GM03348 (cell line): ENCODE measurements at regions not wholly inside any gene's neighbourhood (a gene's known extent, or its start where the extent isn't known, plus 50 kb on each side); places are given as distances from the start of the nearest gene placed in this dataset.
"Not testable (repeated sequence)": the region's sequence is repeated elsewhere in the genome, so short reads cannot be mapped to it uniquely, and the experiment has no call there.

ENCODE experiments used
- DNase-seq: peaks from one replicate; pipeline ENCODE4 v3.0.0; 2012; ENCODE audit warnings: low spot score

DNA sequence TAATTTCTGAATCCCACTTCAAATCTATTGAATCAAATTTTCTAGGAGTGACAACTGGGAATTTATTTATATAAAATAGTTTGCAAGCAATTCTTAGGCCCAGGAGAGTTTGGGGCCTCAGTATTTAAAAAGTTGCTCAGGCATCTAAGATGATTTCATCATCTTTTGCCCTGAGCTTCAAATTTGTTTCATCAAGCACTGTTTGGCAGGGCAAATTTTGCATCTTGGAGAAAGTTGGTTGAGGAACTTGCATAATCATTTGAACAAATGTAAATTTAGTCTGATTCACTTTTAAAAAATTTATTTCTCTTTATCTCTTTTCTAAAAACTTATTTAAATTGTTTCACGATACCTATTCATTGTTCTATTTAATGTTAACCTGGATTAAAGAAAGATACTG is 702.8 kb downstream of the SI start:
- DNase-seq, result peak; percentile 12

DNA sequence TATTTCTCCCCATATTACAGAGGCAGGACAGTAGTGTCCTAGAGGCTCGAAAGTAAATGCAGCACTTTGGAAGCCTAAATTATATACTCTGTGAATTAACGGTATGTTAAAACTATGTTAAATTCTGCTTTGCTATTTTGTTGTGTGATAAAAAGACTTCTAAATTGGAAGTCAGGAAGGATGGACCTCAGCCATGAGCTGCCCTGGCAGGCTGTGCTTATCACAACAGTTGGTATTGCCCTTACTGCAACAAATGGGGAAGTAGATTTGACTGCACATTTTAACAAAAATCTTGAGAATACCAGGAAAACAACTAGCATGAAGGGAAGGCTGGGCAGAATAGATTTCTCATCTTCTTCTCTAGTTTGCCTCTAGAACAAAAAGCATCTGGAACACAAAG is 706.6 kb downstream of the SI start:
- no peak for DNase-seq

DNA sequence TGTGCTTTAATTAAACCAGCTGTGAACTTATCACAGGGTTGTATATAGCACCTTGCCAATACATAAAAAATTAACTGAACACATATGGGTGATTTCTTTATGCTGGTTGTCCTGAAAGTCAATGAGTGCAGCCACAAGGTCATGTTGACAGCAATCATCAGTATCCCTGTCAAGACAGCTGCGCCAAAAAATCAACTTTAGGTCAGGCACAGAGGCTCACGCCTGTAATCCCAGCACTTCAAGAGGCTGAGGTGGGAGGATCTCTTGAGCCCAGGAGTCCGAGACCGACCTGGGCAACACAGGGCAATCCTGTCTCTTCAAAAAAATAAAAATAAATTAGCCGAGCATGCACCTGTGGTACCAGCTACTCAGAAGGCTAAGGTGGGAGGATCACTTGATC is 707.3 kb downstream of the SI start:
- no peak for DNase-seq

DNA sequence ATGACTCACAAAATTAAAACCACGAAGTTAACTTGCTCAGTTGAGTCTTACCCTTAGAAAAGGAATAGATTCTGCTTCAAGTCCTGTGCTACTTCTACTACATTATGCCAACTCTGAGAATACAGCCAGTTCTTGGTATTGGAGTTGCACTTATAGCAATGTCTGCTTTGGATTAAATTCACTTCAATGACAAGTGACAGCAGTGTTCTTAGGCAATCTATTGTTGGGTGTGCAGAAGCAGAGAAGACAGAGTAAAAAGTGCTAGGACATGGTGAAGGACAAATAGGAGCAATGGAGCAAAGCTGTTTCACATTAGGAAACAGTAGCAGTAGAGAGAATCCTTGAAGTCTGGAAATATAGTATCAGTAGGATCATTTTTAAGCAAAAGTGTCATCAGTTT is 713.1 kb downstream of the SI start:
- no peak for DNase-seq

DNA sequence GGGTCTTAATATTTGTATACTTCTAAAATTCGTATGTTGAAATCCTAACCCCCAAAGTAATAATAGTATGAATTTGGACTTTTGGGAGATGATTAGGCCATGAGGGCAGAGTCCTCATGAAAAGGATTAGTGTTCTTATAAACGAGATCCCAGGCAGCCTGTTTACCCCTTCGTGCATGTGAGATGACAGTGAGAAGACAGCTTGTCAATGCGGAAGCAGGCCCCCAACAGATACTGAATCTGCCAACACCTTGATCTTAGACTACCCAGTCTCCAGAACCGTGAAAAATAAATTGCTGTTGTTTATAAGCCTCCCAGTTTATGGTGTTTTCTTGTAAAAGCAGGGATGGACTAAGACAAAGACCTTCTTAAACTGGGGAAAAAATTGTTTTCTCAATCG is 714.2 kb downstream of the SI start:
- no peak for DNase-seq

DNA sequence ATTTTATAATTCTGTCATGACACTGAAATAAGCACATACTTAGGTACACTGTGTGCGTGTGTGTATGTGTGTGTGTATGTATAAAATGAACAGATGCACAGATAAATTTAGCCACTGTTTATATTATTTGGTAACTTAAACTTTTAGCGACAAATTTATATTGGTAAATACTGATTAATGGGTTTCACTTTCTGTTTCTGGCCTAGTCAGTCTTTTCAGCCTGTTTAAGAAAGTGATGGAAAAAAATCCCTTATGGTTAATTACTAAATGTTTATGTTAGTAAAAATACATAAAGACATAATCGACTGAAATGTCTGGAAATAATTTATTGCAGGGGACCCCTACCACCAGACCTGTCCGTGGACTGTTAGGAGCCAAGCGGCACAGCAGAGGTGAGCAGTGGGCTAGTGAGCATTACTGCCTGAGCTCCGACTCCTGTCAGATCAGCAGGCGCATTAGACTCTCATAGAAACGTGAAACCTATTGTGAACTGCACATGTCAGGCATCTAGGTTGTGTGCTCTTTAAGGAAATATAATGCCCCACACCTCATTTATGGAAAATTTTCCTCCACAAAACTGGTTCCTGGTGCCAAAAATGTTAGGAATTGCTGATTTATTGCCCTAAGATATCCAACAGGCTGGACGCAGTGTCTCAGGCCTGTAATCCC is 717.4 kb downstream of the SI start:
- no peak for DNase-seq

DNA sequence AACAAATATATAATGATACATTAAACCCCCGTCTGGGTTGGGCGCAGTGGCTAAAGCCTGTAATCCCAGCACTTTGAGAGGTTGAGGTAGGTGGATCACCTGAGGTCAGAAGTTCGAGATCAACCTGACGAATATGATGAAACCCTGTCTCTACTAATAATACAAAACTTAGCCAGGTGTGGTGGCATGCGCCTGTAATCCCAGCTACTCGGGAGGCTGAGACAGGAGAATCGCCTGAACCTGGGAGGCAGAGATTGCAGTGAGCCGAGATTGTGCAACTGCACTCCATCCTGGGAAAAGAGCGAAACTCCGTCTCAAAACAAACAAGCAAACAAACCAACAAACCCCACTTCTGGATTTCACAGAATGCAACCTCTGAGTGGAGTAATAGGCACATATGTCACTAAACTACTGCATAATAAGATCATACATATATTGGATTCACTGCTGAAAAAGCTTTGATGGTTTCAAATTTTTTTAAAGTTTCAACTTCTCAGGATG is 718.2 kb downstream of the SI start:
- DNase-seq, result no peak

DNA sequence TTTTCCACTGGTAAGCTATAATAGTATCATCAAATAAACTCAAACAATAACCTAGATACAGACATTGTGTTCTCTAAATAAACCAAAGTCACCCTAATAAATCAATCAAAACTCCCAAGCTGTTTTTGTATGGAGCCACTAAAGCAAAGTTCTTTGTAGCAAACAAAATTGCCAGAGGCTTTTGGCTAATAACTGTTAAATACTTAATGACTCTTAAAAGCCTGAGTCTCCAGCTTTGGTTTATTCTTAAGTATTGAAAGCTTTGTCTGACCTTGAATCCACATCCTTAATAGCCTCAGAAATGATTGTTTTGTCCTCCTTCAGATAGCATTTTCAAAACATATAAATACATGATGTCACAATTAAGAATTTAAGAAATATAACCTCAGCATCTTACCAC is 725.3 kb downstream of the SI start:
- no peak for DNase-seq

DNA sequence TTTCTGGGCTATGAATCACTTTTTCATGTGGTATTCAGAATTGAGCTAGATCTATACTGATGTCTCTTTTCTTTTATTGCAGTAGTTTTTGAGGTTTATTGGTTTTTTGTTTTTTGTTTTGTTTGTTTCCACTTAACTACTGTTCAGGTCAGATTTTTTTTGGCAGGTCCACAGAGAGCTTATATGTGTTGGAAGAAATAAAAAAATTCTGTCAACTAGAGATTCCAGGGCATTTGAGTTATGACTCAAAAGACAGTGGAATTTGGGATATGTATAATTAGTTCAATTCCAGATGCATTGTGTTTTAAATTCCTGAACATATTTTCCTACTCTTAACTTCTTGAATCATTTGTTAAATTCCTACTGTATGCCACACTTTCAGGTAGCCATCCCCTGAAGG is 727.2 kb downstream of the SI start:
- DNase-seq, result peak; percentile 10

DNA sequence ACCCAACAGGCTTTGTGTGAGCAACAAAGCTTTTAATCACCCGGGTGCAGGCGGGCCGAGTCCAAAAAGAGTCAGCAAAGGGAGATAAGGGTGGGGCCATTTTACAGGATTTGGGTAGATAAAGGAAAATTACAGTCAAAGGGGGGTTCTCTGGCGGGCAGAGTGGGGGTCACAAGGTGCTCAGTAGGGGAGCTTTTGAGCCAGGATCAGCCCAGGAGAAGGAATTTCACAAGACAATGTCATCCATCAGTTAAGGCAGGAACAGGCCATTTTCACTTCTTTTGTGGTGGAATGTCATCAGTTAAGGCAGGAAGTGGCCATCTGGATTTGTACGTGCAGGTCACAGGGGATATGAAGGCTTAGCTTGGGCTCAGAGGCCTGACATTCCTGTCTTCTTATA is 736.1 kb downstream of the SI start:
- DNase-seq, result not testable (repeated sequence)

DNA sequence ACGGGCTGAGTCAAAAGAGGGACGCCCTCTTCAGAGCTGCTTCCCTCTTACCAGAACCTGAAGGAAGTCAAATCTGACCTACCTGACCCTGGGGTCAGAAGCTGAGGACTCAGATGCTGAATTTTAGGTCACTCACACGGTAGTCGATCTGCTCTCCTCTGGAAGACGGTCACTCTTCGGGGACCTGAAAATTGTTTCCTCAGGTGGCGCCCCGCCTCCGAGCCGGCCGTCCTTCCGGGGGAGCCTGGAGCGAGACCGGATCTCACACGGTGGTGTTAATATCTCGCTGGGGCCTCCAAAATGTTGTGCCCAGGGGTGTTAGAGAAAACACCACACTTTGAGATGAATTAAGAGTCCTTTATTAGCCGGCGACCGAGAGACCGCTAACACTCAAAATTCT is 737.2 kb downstream of the SI start:
- DNase-seq, result no peak

DNA sequence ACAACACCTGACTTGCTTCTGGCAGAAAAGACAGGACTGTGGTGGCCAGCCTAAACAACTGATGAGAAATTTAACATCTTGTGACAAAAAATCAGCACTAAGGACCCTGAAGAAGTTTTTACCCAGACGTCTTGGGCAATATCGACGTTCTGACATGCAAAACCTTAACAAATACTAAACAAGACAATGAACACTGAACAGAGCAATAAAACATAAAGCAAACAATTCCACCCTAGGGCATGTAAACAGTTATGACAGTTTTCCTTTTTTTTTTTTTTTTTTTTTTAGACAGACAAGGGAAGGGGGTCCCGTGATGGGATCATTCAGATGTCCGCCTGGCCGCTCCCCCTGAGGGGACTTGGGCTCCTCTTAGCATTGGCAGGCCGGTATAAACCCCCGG is 738.0 kb downstream of the SI start:
- DNase-seq, result no peak

DNA sequence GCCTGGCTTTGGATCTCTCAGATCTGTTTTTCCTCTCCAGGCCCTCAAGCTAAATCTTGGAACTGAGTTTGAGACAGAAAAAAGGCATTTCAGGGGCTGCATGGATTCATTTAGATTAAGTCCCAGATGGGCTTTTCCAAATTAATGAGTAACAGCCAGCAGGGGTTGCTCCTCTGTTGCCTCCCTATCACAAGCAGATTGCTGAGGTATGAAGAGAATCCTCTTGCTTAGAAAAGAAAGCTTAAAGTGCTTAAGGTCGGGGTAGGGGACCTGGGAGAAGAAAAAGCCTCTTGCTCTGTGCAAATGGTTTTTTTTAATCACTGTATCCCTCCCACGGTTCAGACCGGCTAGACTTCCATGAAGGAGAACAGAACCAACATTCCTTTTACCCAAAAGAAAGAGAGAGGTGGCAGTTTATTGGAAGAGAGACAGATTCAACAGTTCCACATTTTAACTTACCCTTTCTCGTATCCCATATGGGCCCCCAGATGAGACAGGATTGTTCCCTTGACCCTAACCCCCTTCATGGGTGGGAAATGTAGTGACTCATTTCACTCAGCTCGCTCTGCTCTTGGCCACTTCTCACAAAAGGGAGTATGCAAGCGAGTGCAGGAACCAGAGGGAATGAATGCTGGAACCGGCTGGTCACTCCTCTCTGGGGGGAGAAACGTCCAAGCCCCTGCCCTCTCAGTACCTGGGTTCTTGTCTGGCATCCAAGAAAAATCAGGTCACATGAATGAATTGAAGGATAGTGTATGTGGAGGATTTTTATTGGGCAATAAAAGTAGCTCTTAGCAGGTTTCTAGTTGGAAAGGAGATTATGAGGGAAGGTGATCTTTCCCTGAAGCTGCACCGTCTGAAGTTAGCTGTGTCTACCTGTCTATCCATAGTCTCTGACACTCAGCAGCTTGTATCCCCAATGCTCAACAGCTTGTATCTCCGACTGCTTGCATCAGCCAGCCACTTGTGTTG is 745.2 kb downstream of the SI start:
- peak; percentile 9 for DNase-seq

DNA sequence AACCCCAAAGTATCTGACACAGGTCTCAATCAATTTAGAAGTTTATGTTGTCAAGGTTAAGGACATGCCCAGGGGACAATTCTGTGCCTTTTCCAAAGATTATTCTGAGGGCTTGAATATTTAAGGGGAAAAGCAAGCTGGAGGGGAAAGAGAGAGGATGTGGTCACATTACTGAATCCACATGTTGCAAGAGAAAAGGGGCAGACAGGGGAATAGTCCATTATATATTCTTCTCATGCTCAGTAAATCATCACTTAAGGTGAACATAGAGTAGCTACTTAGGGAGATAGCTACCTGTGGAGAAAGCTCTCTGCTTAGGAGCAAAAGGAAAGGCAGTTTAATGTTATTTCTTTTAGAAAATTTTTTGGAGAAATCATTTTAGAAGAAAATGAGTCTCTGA is 751.6 kb downstream of the SI start:
- no peak for DNase-seq

DNA sequence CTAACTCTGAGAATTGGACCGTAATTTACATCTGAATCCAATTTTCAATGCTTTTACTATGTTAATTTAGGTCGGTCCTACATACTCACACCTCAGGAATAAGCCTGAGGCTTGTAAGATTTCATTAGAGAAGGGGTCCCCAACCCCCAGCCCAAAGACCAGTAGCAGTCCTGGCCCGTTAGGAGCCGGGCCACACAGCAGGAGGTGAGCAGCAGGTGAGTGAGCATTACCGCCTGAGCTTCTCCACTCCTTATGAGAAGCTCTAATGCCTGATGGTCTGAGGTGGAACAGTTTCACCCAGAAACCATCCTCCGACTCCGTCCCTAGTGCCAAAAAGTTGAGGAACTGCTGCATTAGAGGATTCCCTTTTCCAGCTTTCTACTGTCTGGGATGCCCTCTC is 757.3 kb downstream of the SI start:
- DNase-seq, result no peak

DNA sequence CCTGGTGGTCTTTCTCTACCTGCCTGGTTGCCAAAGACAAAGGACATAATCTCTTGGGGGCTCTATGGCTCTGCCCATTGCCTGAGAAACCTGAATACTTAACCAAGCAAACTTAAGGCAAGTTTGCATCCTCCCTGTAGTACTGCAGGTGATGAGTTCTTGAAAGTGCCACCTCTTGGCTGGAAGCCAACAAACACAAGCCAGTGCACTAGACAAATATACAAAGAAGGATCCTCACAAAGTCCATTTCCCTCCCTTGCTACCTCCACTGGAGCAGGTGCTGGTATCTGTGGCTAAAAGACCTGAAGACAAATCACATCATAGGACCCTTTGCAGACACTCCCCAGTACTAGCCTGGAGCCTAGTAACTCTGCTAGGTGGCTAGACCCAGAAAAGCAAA is 772.3 kb downstream of the SI start:
- DNase-seq, result no peak

DNA sequence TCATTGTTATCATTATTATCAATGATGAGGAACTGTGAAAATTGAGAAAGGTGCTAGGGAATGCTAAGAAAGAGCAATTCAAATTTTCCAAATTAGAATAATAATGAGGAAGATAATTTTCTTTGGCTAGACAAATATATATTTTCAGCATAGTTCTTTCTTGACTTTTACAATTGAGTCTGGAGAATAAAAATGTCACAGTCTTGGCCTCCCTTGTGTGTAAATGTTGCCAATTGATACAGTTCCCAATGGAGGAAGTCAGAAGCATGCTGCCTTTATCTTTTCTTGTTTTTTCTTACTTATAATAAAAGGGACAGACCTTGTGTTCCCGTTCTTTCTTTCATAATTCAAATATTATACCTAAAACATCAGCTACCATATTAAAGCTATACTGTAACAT is 774.4 kb downstream of the SI start:
- no peak for DNase-seq

DNA sequence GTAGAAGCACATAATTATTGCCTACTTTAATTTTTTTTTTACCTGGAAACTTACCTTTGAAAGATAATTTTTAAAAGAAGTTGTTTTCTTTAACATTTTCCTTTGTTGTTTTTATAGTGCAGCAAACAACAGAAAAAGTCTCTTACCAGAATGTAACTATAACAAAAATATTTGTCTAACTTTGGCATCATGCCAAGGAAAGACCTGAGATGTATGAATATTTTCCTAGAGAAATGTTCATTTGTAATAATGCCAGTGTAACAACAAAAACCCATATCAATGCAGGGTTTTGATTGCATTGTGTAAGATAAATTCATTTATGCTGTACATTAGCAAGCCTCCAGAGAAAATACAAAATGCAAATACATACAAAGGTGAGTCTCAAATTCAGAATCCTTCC is 775.7 kb downstream of the SI start:
- no peak for DNase-seq

DNA sequence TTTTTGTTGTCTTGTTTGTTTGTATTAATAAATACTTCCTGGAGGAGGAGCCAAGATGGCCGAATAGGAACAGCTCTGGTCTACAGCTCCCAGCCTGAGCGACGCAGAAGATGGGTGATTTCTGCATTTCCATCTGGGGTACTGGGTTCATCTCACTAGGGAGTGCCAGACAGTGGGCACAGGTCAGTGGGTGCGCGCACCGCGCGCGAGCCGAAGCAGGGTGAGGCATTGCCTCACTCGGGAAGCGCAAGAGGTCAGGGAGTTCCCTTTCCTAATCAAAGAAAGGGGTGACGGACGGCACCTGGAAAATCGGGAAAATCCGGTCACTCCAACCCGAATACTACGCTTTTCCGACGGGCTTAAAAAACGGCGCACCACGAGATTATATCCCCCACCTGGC is 786.8 kb downstream of the SI start:
- DNase-seq, result not testable (repeated sequence)

DNA sequence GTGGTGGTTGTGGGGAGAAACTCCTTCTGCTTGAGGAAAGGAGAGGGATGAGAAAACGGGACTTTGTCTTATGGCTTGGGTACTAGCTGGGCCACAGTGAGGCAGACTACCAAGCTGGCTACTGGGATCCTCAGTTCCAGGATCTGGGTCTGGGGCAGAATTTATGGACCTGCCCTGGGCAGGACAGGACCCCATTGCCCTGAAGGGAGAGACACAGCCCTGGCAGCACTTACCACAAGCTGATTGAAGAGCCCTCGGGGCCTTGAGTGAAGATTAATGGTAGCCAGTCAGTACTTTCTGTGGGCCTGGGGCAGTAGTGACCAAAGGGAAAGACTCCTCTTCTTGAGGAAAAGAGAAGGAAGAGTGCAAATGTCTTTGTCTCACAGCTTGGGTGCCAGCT is 799.7 kb downstream of the SI start:
- no peak for DNase-seq

DNA sequence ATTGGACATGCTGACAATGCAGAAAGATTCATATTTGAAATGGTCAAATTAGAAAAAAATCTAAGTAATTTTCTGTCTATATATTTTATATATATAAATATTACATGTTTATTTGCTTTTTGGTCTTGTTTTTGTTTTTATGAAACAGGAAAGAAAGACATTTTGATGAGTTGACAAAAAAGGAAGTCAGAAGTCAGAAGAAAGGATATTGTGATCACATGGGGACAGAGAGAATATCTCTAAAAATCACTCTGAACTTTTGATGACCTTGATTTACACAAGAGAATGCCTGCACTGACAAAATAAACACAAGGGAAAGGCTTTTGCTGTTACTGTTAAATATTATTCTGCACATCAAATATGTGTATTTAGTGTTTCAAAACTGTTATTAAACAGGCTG is 811.2 kb downstream of the SI start:
- DNase-seq, result no peak

DNA sequence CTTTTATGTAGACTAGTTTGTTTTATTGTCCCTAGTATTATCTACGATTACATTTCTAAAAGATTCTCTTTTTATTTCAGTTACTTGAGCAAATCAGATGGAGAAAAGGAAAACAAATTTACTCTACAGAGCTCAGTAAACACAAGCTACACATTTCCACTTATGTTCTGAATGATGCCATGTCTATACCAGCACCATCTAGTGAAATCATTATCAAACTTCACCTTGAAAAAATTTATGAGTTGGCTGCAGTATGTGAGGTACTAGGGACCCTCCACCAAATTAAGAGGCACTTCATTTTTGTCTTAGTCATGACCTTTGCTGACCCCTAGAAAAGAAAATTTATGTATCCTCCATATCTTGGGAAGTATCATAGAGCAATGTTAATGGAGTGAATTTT is 827.4 kb downstream of the SI start:
- no peak for DNase-seq

DNA sequence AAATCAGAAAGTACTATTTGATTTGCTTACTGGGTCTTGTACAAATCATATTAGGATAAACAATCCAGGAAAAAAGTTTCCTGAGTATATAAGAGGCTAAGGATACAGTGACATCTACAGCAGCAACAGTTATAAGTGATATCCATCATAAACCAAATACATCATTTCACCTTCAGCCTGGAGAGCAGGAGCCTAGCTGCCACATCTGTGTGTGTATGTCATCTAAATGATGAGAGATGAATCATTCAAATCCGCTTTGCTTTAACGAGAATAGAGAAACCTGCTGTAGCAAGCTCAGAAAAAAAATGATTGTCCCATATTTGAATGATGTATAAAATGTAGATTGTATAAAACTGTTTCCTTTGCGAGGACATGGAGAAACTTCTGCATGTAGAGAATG is 841.4 kb downstream of the SI start:
- no peak for DNase-seq
